ENCODE measurements at regions not wholly inside any gene's neighbourhood (a gene's known extent, or its start where the extent isn't known, plus 50 kb on each side); places are given as distances from the start of the nearest gene placed in this dataset.
"Not testable (repeated sequence)": the region's sequence is repeated elsewhere in the genome, so short reads cannot be mapped to it uniquely, and the experiment has no call there.

DNA sequence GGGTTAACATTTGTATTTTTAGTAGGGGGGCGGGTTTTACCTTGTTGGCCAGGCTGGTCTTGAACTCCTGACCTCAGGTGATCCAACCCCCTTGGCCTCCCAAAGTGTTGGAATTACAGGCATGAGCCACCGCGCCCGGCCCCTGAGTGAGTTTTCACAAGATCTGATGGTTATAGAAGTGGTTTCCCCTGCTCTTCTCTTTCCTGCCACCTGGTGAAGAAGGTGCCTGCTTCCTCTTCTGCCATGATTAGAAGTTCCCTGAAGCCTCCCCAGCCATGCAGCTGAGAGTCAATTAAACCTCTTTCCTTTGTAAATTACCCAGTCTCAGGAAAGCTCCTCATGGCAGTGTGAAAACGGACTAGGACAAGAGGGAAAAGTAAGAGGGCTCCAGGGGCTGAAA, 259.1 kb upstream of the PLET1 start:
- DNase-seq = no peak

DNA sequence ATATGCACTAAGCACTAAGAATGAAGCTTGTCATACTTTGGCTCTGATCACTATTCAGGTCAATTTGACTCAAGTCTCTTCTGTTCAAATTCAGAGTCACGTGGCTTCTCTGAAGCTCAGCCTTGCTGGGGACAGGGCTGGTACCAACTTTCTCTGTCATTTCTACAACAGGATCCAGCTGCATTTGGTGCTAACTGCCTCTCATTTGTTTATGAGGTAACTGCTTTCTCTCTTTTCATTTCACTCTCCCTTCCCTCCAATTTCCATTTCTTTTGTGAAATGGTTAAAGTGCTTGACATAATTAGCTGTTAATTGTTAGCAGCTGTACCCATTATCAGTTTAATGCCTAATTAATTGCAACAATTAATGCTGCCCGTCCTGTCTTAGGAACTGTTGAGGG, 259.7 kb upstream of the PLET1 start:
- no peak for DNase-seq

DNA sequence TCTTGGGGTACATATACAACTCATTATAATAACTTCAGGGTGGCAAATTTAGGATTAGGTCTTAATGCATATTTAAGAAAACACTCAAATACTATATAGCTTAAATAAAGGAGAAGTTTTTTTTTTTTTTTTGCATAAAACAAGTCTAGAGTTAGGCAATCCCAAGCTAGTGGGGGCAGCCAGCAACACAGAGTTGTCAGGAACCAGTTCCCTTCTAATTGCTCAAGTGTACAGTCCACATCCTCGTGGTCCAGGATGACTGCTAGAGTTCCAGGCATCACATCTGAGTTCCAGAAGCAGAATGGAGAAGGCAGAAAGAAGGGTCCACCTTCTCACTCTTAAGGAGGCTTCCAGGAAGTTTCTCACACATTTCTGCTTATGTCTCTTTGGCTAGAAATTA, 261.9 kb upstream of the PLET1 start:
- DNase-seq = no peak

DNA sequence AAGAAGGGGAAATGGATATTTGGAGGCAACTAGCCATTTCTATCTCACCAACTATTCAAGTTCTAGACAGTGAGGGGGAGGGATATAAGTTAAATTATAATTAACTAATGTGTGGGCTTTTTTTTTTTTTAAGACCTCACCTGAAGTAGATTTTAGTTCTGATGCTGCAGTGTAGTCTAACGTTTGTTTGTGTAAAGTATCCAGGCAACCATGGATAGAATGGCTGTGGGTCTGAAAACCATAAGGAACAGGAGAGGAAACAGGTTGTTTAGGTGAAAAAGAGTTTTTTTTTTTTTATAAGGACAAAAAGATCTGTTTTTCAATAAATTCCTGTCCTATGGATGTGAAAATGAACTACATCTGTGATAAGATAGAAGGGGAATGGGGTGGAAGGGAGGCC, 262.4 kb upstream of the PLET1 start:
- DNase-seq = no peak

DNA sequence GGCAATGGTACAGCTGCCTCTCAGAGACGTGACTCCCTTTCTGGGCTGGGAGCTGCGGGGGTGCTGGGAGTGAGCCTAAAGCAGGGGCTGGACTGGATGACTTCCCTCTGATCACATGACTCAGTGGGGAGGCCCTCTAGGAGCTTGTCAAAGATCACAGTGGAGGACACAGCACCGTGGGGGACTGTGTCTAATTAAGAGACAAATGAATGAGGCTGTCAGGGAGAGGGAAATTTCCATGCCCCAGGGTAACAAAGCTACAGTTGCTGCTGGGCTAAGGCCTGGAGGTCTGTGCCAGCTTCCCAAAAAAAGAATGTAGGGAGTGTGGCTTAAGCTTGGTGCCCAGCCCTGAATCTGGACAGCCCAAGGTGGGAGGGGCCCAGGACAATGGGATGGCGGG, 262.8 kb upstream of the PLET1 start:
- DNase-seq = no peak

DNA sequence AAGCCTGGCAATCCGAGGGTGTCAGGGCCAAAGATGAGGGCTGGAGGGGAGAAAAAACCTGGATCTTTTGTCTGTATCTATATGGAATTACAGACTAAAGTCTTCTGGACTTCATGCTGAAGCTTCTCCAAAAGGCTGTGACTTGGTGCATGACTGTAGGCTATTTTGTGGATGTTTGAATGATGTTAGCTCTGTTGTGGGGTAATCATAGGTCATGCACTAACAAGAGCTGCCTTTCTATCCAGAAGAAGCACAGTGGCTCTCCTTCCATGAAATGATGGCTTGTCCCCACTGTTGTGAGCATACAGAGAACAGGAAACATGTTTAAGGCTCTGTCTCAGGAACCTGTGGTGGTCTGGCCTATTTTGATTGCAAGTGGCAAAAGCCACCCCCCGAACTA, 263.3 kb upstream of the PLET1 start:
- no peak for DNase-seq

DNA sequence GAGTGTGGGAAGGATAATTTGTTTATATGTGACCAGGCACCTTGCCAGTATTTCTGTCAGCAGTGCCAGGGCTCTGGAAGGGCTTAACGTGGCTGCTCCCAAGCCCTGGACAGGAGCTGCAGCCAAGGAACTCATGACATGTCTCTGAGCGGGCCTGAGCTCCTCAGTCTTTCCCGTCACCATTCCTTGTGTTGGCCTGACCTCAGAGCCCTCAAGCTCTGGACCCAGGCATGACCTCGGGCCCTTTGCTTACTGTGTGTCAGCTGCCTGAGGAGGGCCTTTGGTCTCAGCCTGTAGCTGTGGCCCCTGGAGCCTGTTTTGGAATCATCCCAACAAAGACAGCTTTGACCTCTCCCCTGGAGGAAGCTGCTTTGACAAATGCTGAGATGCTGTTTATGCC, 264.1 kb upstream of the PLET1 start:
- no peak for DNase-seq

DNA sequence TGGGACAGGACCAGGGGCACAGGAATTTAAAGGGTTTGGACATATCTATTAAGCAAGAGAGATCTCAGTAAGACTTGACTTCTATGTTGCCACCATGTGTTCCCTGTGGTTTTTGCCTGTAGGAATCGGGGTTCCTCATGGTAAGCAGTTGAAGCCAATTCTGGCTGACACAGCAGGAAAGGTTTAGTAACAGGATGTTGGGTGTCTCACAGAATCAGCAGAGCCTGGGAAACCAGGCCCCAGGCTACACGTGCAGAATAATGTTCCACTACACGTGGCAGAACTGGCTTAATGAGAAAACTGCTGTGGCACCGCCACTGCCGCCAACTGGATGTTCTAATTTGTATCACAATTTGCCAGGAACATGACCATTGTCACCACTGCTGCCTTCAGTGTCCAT, 264.6 kb upstream of the PLET1 start:
- DNase-seq = no peak

DNA sequence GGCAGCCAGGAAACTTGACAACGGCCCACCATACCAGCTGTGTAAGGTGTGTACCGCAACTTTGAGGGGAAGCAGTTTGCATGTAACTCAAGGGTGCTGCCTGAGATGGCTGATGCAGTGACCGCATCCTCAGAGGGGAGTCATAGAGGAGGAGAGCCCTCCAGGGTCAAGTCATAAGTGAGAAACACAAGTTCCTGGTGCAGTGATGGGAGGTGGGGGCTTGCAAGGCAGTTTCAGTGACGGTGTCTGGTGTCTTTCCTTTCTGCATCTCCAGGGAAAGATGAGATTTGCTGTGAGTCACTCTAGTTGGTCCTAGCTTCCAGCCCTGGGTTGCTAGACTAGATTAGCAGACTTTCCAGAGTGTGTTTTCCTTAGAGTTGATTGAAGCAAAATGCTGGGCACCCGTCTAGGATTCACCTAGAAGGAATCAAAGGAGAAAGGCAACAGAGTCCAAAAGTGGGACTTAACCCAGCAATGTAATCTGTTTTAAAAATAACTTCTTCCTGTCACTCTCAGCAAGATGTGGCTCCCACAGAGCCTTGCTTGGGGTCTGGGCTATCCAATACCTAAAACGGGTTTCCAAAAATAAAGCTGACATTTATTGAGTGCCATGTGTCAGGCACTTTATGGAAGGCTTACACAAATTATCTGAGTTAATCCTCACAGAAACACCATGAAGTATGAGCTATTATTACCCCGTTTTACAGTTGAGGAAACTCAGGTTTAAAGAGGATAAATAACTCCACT, 265.4 kb upstream of the PLET1 start:
- no peak for DNase-seq

DNA sequence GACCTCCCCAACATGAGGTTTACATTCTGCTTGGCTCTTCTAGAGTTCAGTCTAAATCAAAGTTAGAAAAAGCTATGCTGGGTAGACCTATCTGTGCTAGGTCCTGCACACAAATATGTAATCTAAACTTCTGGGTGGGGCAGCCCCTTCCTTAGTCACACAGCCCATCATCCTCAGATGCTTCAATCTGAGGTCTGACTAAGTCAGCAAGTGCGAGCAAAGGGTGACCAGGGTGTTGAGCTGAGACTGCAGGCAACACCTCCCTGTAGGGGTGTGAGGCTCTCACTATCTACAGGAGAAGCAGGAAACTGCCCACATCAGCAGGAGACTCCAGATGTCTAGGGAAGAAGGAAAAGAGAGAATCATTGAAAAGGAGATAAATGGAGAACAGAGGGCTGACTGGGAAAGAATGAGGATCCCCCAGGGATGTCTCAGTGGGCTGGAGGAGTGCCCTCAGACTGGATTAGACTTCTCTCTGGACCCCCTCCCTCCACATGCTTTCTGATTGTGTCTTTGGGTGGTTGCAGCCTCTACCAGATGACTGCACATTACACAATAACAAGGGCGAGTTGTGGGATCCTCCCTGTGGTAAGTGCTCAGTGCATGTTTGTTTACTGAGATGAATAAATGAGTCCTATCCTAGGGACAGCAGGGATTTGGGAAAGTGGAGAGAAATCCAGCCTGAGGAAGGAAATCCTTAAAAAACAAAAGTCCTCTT, 266.2 kb upstream of the PLET1 start:
- no peak for DNase-seq

DNA sequence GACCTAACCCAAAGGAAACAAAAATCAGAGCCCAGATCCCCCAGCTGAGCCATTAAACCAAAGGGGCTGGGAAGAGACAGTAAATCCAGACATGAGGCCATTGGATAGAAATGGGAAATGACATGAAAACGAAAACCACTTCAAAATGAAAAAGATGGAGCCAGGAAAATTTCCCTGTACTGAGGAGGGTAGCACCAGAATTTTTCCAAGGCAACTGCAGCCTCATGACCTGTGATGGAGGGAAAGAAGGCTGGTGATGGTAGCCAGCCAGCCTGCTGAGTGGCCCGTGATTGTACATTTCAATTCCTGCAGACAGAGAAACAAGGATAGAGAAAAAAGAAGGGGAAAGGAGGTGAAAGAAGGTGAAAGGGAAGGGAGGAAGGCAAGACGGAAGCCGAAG, 268.4 kb upstream of the PLET1 start:
- DNase-seq = no peak

DNA sequence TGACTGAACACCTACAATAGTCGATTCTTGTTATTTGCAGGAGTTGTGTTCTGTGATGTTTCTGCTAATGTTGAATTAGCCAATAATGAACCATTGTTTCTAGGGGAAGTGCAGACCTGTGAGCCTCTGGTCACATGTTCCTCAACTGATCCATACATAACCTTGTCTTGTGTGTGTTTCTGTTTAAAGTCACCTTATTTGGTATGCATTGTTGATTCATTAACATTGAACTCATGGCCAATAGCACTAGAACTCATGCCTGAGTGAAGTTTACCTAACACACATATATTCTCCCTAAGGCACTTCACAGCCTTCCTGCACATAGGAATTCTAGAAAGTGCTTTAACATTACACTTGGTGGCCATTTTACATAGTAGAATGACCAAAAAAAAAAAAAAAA, 271.8 kb upstream of the PLET1 start:
- no peak for DNase-seq

DNA sequence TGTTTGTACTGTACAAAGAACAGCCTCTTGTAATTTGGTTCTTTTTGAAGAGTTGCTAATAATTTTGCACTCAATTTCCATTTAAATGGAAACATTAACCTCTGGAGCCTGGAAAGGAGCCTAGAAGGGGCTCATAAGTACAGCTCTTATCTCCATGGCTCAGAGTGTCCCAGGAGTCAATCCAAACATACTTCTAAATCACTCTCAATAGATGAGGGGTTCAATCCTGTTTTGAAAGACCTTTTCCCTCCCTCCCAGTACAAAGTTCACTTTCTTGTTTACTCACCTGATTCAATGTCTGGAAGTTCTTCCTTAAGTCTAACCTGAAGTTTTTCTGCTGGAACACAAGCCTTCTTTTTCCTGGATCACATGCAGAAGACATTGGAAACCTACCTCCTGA, 273.0 kb upstream of the PLET1 start:
- DNase-seq = no peak

DNA sequence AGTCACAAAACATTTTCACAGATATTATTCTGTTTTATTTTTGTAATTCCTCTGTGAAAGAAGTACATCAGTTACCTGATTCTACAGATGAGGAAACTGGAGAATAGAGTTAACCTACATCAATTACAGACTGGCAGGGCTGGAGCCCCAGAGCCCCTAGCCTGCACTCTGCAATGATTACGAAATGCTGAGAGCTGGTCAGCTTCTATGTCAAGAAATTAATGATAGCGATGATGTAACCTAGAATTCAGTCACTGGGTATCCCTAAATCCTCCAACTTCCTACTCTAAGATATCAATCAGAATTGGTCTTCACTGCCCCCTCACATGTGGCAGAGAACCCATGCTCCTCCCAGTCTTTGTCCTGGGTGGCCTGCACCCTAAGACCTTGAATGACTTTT, 273.5 kb upstream of the PLET1 start:
- DNase-seq = no peak

DNA sequence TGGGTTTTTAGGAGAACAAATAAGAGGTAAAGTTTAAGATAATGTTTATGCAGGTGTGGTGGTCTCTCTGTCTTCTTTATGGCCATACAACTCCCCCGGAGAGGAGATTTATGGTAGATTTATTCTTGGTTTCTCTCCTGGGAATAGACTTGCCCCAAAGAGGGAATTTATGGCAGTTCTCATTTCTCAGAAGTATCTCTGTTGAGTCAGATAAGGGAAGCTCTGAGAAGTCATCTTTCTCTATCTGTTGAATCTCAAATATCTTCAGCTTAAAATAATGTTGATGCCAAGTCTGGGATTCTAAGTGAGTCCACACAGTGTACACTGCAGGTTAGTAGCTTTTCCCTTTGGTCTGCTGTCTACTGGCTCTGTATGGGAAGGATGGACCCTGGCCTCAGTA, 276.4 kb upstream of the PLET1 start:
- no peak for DNase-seq

DNA sequence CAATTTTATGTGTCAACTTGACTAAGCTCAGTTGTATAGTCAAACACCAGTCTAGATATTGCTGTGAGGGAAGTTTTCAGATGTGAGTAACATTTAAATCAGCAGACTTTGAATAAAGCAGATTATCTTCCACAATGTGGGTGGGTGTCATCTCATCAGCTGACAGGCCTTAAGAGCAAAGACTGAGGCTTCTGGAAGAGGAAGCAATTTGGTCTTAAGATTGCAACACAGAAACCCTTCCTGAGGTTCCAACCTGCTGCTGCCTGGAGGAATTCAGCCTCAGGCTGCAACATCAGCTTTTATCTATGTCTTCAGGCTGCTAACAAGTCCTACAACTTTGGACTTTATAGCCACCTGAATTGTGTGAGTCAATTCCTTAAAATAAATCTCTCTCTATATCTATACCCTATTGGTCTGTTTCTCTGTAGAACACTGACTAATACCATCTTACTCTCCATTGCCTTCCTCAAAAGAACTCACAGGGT, 277.2 kb upstream of the PLET1 start:
- DNase-seq = no peak

DNA sequence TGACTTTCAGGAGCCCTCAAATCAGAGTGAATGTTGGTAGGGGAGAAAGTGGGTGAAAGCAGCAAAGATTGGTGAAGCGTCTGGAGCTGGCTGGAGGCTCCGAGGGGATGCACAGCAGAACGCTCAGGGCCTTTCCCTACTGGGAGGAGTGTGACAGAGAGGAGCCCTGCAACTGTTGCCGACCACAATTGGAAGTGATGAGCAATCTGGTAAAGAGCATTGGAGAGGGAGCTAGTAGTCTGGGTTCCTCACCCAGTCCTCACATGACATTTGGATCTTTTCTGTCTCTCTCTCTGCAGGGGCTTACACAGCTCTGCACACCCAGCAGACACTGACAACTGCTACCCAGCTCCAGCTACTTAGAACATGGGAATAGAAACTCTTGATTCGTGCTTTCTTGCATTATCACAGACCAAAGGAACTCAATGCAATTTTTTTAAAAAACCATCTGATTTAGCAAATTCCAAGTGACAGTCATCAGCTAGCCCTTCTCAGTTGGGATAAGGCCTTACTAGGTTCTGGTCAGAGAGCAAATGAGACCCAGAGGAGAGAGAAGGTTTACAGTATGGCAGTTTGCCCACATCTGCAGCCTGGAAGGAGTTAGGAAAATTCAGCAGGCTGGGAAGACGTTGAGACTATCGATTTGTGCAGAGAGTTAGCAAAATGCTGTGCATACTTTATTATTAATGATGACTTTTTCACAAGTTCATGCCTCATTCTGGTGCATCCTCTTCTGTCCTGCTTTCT, 278.0 kb upstream of the PLET1 start:
- no peak for DNase-seq

DNA sequence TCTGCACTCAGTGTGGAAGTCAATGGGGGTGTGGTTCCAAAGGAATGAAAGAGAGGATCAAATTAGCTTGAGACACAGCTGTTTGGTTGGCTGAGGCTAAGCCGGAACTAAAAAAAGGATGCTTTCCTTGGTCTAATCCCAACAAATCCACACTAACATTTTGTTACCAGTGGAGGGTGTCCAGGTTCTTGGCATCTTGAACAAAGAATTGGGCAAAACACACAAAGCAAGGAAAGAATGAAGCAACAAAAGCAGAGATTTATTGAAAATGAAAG, 278.6 kb upstream of the PLET1 start:
- DNase-seq = not testable (repeated sequence)

DNA sequence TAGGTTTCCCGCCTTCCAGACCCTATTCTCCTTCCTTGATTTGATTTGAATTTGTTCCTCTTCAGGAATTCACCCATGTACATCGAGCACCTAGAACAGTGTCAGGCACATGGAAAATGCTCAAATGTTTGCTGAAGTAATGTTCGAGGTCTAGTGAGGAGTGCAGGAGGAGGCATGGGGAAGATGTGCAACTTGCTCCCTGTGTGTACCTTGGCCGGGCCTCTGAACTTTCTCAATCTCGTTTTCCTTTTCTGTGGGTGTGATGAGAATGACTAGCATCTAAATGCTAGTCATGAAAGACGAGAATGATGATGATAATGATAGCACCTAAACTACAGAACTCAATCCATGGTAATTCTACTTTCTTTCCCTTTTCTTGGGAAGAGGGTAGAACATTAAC, 279.1 kb upstream of the PLET1 start:
- DNase-seq = no peak

DNA sequence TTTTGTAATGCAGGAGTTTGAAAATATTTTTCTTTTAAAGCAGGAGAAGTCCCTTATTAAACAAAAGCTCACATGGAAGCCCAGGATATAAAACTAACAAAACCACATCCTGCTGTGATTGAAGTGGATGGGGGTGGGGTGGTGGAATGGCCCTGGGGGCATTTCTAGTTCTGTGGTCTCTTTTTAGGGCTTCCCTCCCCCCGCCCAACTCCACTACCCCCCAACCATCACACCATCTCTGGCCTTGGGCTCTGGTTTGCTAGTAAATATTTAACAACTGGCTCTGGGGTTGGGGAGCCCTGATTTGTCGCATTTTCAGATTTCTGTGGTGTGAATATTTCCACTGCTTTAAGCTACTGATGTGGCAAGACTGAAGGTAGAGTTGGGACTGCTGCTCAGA, 279.6 kb upstream of the PLET1 start:
- no peak for DNase-seq

DNA sequence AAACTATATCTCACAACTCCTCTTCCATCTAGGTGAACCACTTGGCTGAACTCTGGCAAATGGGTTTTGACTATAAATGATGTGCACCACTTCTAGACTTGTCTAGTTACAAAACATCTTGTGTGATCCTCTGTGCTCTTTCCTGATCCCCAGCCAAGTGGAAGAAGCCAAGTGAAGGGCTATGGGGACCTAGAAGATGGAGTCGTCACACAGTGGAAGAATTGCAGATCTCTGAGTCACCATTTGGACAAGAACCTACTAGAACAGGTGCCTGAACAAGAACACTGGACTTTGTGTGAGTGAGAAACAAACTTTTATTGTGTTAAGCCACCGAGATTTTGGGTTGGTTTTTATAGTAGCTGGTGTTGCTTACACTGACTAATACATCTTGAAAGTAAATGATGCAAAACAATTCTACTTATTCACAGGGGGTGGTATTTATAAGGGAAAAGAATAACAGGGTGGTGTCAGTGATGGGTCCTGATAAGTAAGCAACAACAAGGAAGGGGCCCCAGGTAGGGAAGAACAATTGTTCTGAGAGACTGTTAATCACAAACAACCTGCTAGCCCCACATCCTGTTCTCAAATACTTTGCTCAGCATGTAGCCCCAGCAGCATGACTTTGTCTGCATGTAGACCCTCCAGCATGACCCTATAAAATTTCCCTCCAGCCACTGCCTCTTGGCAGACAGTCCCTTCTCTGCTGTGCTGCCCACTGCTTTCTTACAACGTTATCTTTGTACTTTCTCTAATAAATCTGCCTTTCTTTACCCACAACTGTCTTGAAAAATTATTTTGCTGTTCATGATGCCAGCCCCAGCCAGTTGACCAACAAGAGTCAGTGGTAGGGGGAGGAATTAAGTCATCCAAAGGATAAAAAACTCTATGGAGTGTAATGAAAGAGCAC, 280.7 kb upstream of the PLET1 start:
- no peak for DNase-seq

DNA sequence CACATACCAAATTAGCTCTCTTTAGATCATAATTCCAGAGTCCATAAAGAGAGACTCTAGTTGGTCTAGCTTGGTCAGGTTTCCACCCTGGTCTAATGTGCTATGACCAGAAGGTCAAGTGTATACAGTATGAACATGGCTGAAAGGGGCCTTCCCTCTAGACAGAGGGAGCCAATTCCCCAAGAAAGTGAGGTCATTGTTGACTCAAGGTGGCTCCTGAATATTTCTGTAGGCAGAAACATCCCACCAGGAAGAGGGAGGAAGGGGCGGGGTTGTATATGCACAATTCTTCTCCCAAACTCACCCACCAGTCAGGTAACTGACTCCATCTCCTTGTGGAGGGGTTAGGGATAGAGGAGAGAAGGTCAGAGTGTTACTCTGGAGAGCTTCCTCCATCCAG, 281.8 kb upstream of the PLET1 start:
- DNase-seq = no peak

DNA sequence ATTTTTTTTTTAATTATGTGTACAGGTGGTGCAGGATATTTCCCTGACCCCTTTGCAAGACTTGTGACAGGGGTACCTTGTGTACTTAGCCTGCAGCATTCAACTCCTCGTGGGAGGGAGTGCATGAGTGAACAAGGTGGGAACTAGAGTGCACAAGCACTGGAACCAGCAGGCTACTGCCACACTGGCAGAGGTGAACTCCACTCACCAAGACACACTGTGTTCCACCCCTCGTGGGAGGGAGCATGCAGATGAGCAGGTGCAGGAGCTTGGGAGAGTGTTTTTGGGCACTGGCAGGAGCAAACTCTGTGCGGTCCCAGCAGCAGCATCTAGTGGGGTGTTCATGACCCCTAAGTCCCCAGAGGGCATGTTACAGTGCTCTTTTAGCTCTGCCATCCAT, 282.7 kb upstream of the PLET1 start:
- DNase-seq = no peak
